GM12878 (cell line): ENCODE measurements at regions not wholly inside any gene's neighbourhood (a gene's known extent, or its start where the extent isn't known, plus 50 kb on each side); places are given as distances from the start of the nearest gene placed in this dataset.

Experiments used
- ATAC-seq: fragments of 200-7000 bp; cut with Tn5 transposase; 3 replicates; pipeline ENCODE4 v1.9.1; 2020; ENCODE audit warnings: mild to moderate bottlenecking, moderate library complexity
- BruUV-seq: library from RNA; stranded (reverse); fragments of 400-500 nt; replicated peaks from 2 replicates; lab custom pipeline; 2021; lab: Mats Ljungman, UMichigan
- CTCF ChIA-PET: fragments of 300-600 bp; sonication (Branson Sonifier 250); formaldehyde crosslinking; extraction: SDS; loops from one replicate; lab custom pipeline; 2021; ENCODE audit warnings: inconsistent platforms; lab: Yijun Ruan, JAX
- POLR2A ChIA-PET: fragments of 350-600 bp; formaldehyde crosslinking; extraction: SDS; loops from one replicate; lab custom pipeline; 2021; ENCODE audit warnings: inconsistent platforms; lab: Charles Lee
- RAD21 ChIA-PET: fragments of 300-600 bp; sonication (Branson Sonifier 250); formaldehyde crosslinking; loops from one replicate; lab custom pipeline; 2023; ENCODE audit warnings: antibody characterized with exemption; ENCODE audit not compliant: unreplicated experiment; lab: Charles Lee
- SMC1A ChIA-PET: fragments of 300-600 bp; sonication (Branson Sonifier 250); formaldehyde crosslinking; loops from one replicate; lab custom pipeline; 2023; ENCODE audit not compliant: unreplicated experiment, uncharacterized antibody; lab: Charles Lee
- DNase-seq: peaks from one replicate; pipeline ENCODE4 v3.0.0-alpha.2; 2011; ENCODE audit warnings: low read depth, low spot score
- FAIRE-seq: peaks from 3 replicates; lab custom pipeline; 2011; peaks lifted over from hg19 to GRCh38; lab: Jason Lieb, UNC
- H2AFZ ChIP-seq: 2 replicates; pipeline ENCODE4 v1.6.0; 2011; ENCODE audit warnings: low read depth, low read length, control low read depth; ENCODE audit not compliant: control insufficient read depth
- H3K27ac ChIP-seq: 2 replicates; pipeline ENCODE4 v1.5.1; 2011; ENCODE audit warnings: control low read depth; ENCODE audit not compliant: control insufficient read depth, insufficient read depth
- H3K27me3 ChIP-seq, 2 experiments: replicated peaks in 1 of 2; 2 replicates each; pipeline versions ENCODE4 v1.6.0 to v1.6.1; 2011; ENCODE audit warnings: low read length in 1 of 2; ENCODE audit not compliant: control insufficient read depth in 2 of 2, insufficient read depth in 2 of 2
- H3K36me3 ChIP-seq, 2 experiments: 2 replicates each; pipeline ENCODE4 v1.5.1; 2011; ENCODE audit warnings: low read length in 1 of 2; ENCODE audit not compliant: control insufficient read depth in 2 of 2, insufficient read depth in 2 of 2
- H3K4me1 ChIP-seq: 2 replicates; pipeline ENCODE4 v1.6.1; 2011; ENCODE audit warnings: mild to moderate bottlenecking, low read length, moderate library complexity, mixed read lengths; ENCODE audit not compliant: control insufficient read depth, insufficient read depth
- H3K4me2 ChIP-seq: 2 replicates; pipeline ENCODE4 v1.6.0; 2011; ENCODE audit warnings: control low read depth; ENCODE audit not compliant: control insufficient read depth, insufficient read depth
- H3K4me3 ChIP-seq: fragments of 200-600 bp; sonication (generic); 2 replicates; pipeline ENCODE4 v1.5.1; 2016
- H3K79me2 ChIP-seq: 2 replicates; pipeline ENCODE4 v1.6.0; 2011; ENCODE audit warnings: low read length; ENCODE audit not compliant: control insufficient read depth, insufficient read depth
- H3K9ac ChIP-seq: 2 replicates; pipeline ENCODE4 v1.8.0; 2011; ENCODE audit warnings: low read length, control low read depth, mixed read lengths; ENCODE audit not compliant: control insufficient read depth, insufficient read depth
- H3K9me3 ChIP-seq: replicated peaks from 3 replicates; pipeline ENCODE4 v1.5.1; 2011; ENCODE audit warnings: mild to moderate bottlenecking, low read length; ENCODE audit not compliant: control insufficient read depth, insufficient read depth
- H4K20me1 ChIP-seq: 2 replicates; pipeline ENCODE4 v1.6.0; 2011; ENCODE audit not compliant: control insufficient read depth, insufficient read depth
- ASH2L ChIP-seq: fragments of 300-600, 200-600 bp; sonication (generic); IDR thresholded peaks from 2 replicates; pipeline ENCODE4 v1.6.1; 2017; ENCODE audit warnings: low read depth, mild to moderate bottlenecking, borderline replicate concordance
- CREB1 ChIP-seq: IDR thresholded peaks from 2 replicates; pipeline ENCODE4 v1.6.1; 2012; ENCODE audit warnings: low read depth, mild to moderate bottlenecking, inconsistent platforms
- EED ChIP-seq: sonication (generic); IDR thresholded peaks from 2 replicates; pipeline ENCODE4 v1.6.1; 2016; ENCODE audit warnings: antibody characterized with exemption, low read depth
- IKZF2 ChIP-seq, 2 experiments: fragments of 450-650 bp; IDR thresholded peaks; 2 replicates each; pipeline ENCODE4 v1.6.1; 2017; ENCODE audit warnings: mild to moderate bottlenecking in 2 of 2, moderate library complexity in 2 of 2
- MAX ChIP-seq: IDR thresholded peaks from 2 replicates; pipeline ENCODE4 v1.6.1; 2012; ENCODE audit warnings: low read depth, low read length, improper control_type of control experiment
- MYB ChIP-seq: fragments of 150-350 bp; IDR thresholded peaks from 2 replicates; pipeline ENCODE4 v1.6.1; 2014; ENCODE audit warnings: mild to moderate bottlenecking, low read depth, low read length, borderline replicate concordance
- NBN ChIP-seq: fragments of 450-650 bp; IDR thresholded peaks from 2 replicates; pipeline ENCODE4 v1.6.1; 2016
- NKRF ChIP-seq: fragments of 450-650 bp; conservative IDR thresholded peaks from 2 replicates; pipeline ENCODE4 v1.6.1; 2017; ENCODE audit warnings: mild to moderate bottlenecking, moderate library complexity
- NR2C2 ChIP-seq: IDR thresholded peaks from 2 replicates; pipeline ENCODE4 v1.6.1; 2011; ENCODE audit warnings: borderline replicate concordance, low read depth; ENCODE audit not compliant: control insufficient read depth, insufficient read length
- NR2F1 ChIP-seq: fragments of 450-650 bp; conservative IDR thresholded peaks from 2 replicates; pipeline ENCODE4 v1.6.1; 2017; ENCODE audit warnings: mild to moderate bottlenecking
- RAD21 ChIP-seq: IDR thresholded peaks from 2 replicates; pipeline ENCODE4 v1.6.1; 2011; ENCODE audit warnings: mild to moderate bottlenecking, low read depth, low read length, moderate library complexity; ENCODE audit not compliant: insufficient read depth
- SMC3 ChIP-seq: IDR thresholded peaks from 2 replicates; pipeline ENCODE4 v1.6.1; 2011; ENCODE audit warnings: low read length, improper control_type of control experiment, borderline replicate concordance
- STAT3 ChIP-seq: IDR thresholded peaks from 2 replicates; pipeline ENCODE4 v1.6.1; 2011; ENCODE audit warnings: low read depth, low read length, improper control_type of control experiment
- ZBTB40 ChIP-seq: fragments of 450-650 bp; IDR thresholded peaks from 2 replicates; pipeline ENCODE4 v1.6.1; 2016; ENCODE audit warnings: mild to moderate bottlenecking, moderate library complexity, borderline replicate concordance
- WGBS: methylation state at CpG from one replicate; pipeline ENCODE4 v1.1.6; 2016; ENCODE audit warnings: low lambda C conversion rate; ENCODE audit not compliant: insufficient replicate concordance, insufficient coverage; ENCODE audit errors: missing lambda C conversion rate; 5-methylcytosine and 5-hydroxymethylcytosine counted together
- in situ Hi-C: fragments of 300-500 bp; cut with MboI; formaldehyde crosslinking; loops from 9 replicates; pipeline ENCODE4 v1.14.3; 2018; ENCODE audit warnings: mixed read lengths
- intact Hi-C: fragments of 100-400 bp; cut with micrococcal nuclease; formaldehyde crosslinking; loops from one replicate; pipeline ENCODE4 v1.14.2; 2022; ENCODE audit not compliant: unreplicated experiment

DNA sequence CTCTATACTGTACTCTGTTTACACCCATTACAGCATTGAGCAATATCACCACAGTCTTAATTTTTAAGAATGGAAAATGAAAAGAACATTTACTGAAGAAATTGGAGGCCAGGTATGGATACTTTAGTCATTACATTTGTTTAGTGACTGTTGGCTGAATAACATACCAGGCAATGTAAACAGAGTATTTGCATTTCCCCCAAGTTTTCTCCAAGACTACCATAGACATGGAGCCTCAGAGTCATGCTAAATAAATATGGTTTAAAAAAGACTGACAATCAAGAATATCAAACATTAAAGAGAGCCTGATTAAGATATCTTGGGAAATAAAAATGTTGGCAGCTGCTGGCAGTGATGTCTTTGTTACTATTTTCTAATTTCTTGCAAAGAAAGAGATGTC, 136.9 kb upstream of the ADAMTS5 start:
- H3K4me3 ChIP-seq, result no peak overlapping the region
- no peaks in the 10 kb centered on the region for H3K9me3 ChIP-seq
- H4K20me1 ChIP-seq, result no peaks in the 10 kb centered on the region
- in situ Hi-C loops, result no loop called here
- H3K79me2 ChIP-seq, result no peaks in the 10 kb centered on the region
- no peaks in the 10 kb centered on the region for H3K36me3 ChIP-seq
- H2AFZ ChIP-seq, result no peak overlapping the region
- ChIA-PET RAD21 (no interaction called here), CTCF (no interaction called here), SMC1A (no interaction called here), POLR2A (no interaction called here)
- no peak for FAIRE-seq
- ATAC-seq, result no peak
- H3K4me2 ChIP-seq, result no peak overlapping the region
- intact Hi-C loops, result no loop called here
- H3K9ac ChIP-seq, result no peak overlapping the region
- no peak for DNase-seq
- H3K27me3 ChIP-seq, result no peaks in the 10 kb centered on the region
- no peaks in the 10 kb centered on the region for H3K4me1 ChIP-seq
- BruUV-seq, result no TSS peak
- TF ChIP-seq ASH2L, result no peak
- TF ChIP-seq RAD21, result no peak
- no peak for TF ChIP-seq STAT3
- no peak overlapping the region for H3K27ac ChIP-seq

DNA sequence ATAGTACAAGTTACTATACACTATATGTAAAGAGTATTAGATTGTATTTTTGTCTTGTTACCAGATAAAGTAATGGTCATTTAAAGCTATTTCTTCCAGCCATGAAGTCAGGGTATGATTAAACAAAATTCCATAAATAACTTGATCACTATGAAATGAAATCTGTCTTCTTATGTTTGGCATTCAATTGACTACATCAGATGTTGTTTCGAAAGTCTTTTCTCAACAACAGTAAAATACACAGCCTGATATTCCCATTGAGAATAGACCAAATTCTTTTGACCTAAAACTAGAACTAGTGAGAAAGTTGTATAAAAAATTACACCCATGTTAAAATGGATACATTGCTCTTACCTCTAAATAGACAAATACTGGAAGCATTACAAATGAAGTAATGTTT, 134.6 kb upstream of the ADAMTS5 start:
- Histone ChIP-seq H3K4me1 (no peaks in the 10 kb centered on the region), H3K27ac (no peak overlapping the region), H3K9me3 (no peaks in the 10 kb centered on the region), H2AFZ (no peak overlapping the region), H3K79me2 (no peaks in the 10 kb centered on the region), H3K9ac (no peak overlapping the region), H3K4me3 (no peak overlapping the region), H3K4me2 (no peak overlapping the region), H4K20me1 (no peaks in the 10 kb centered on the region), H3K36me3 (no peaks in the 10 kb centered on the region), H3K27me3 (no peaks in the 10 kb centered on the region)
- ChIA-PET SMC1A (interaction anchor here (0.7 kb wide), 1 partner anchor 1195 kb away, joined by 3 read pairs; no protein-coding TSS in a partner anchor), RAD21 (no interaction called here), CTCF (no interaction called here), POLR2A (no interaction called here)
- intact Hi-C loops (no loop called here), in situ Hi-C loops (no loop called here)
- ATAC-seq (no peak), DNase-seq (no peak), FAIRE-seq (no peak)
- no TSS peak for BruUV-seq
- WGBS, result 29% methylated on average over 1 of the region's 1 CpG
- TF ChIP-seq MAX (no peak), EED (no peak), CREB1 (no peak), IKZF2 (IDR thresholded peaks at IDR 0.05) (no peak), NKRF (no peak), ZBTB40 (no peak), NR2C2 (no peak), NBN (no peak), NR2F1 (no peak), SMC3 (no peak), MYB (no peak)
